Caki2 (cell line): ENCODE measurements at regions not wholly inside any gene's neighbourhood (a gene's known extent, or its start where the extent isn't known, plus 50 kb on each side); places are given as distances from the start of the nearest gene placed in this dataset.
"Not testable (repeated sequence)": the region's sequence is repeated elsewhere in the genome, so short reads cannot be mapped to it uniquely, and the experiment has no call there.

Experiments used
- DNase-seq: peaks from one replicate; pipeline ENCODE4 v3.0.0-alpha.2; 2015; ENCODE audit warnings: low read depth
- in situ Hi-C: cut with HindIII; loops from 2 replicates; pipeline ENCODE4 v1.10.0; 2016; ENCODE audit warnings: low sequenced_read_pairs, low pct_unique_long_range_greater_than_20kb, mixed read lengths

DNA sequence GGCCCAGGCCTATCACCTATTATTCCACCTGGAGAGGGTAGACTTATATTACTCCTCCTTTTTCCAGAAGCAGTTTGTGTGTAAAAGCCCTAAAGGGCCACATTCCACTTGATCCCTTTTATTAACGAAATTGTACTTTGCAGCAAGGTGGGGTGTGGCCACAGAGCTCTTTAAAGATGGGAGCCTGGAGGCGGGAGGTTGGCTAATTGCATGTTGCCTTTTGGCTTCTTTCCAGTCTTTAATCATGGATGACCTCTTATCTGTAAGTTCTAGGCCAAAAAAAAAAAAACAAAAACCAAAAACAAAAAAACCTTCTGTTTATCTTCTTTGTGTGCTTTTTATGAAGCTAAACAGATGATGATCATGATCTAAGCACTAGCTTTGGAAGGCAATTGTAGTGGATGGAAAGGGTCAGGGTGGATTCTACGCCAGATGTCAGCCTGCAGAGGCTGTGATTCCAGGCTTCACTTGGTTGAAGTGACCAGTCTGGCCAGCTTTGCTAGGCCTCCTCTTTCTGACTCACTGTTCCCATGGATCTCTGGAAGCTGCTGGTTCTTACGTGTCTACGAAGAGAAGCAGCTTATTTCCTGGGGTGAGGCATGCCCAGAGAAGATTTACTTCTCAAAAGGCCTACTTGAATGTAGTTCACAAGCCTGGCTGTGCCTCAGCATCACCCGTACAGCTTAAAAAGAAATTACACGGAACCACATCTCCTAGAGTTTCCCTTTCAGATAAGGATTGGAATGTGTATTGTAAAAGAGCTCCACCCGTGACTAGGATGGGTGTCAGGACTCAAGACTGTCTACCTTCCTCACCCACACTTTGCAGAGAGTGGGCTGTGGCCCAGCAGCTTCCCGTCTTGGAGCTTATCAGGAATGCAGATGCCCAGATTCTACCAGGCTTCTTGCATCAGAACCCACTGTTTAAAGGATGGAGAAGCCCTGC is 330.9 kb upstream of the C2CD4B start:
- no peak for DNase-seq
- in situ Hi-C loops = no loop called here

DNA sequence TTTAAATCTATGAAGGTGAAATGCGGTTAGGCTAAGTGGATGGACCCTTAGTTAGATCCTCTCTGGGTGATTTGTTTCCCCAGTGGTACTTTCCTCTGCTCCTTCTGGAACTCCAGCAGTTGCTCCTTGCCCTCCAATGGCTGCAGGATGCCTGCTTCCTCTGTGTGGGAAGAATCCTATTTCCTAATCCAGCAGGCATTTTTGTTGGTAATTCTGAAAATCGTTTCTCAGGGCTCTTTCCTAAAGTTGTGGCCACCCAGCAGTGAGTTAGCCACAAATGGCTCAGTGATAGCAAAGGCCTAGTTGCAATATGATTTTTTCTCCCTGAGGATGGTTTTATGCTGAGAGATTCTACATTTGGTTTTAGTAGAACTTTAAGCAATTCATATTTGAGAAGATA is 332.3 kb upstream of the C2CD4B start:
- no peak for DNase-seq
- in situ Hi-C loops = no loop called here

DNA sequence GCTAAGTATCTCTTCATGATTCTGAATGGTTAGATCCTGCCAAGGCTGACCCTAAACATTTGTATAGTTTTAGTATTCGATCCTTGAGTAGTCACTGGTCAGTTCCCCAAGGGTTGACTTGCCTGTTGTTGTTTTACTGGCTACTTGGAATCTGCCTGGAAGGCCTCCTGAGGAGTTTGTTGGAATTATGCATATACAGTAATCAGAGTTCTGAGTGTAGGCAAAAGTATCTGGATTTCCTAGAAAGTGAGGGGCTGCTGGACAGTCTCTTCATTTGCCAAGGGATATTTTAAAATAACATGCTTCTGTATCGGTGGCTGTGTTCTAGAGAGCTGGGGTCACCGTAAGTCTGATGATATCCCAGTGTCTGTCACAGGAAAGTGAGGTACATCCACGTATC is 333.2 kb upstream of the C2CD4B start:
- in situ Hi-C loops = no loop called here
- DNase-seq = no peak

DNA sequence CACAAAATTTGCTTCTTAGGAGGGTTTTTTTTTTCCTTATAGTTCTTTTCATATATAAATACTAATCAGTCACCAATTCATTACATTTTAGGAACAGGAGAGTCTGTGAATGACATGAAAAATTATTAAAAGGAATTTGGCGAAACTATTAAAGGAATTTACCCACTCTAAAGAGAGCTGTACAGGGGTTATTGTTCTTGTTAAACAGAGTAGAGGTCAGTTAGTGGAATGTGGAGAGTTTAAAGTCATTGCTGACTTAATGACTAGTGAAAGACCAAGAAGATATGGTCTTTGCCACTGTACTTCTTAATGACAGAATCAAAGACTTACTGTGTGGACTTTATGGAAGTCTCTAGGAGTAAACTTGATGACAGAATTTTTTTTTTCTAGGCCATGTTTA is 333.6 kb upstream of the C2CD4B start:
- DNase-seq = peak; percentile 4
- in situ Hi-C loops = no loop called here

DNA sequence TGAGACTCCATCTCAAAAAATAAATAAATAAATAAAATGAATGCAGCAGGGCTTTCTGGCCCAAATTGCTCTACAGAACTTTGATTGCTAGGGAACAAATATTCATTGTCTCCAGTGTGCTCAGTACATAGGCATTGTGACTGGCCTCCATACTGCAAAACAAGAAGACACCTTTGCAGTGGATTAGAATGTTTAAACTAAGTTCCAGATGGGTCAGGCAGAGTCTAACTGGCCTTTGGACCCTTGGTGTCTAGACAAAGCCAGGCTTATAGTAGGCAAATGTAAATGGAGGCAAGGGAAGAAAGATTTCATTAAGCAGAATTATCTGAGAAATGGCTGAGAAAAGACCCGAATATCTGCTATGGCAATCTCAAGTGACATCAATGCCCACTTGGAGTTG is 335.2 kb upstream of the C2CD4B start:
- in situ Hi-C loops = no loop called here
- DNase-seq = no peak

DNA sequence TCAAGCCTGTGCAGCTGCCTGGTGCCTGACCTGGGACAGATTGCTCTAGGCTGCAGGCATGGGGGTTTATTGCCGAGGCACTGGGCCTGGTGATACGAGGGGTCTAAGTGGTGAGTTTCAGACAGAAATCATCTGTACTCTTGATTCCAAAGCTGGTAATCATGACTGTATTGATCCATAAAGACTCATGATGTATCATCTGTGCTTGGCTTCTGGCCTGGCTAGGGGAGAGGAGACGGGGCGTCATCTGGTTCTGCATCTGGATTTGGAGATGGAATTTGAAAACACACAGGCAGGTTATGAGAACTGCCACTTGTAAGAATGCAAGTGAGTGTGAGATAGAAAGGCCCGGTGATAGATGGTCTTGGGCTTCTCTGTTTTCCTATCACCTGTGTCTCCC is 337.4 kb upstream of the C2CD4B start:
- in situ Hi-C loops = no loop called here
- no peak for DNase-seq

DNA sequence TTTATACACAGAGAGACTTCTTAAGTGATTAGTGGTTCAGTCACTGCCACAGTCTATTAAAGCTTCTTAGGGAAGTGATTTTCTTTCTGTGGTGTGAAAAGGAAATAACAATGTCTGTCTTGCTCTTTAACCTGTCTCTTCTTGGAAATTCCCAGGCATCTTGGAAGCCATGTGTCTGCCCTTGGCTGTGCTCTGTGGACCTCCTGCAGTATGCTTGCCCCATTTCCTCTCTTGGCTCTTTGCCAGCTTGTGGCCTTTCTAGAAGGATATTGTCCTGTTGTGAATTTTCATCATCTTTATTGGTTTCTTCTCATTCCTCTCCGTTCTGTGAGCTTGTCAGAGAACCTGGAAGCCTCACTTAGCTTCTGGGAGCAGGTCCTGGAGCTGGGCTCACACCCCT is 338.4 kb upstream of the C2CD4B start:
- peak; percentile 8 for DNase-seq
- in situ Hi-C loops = no loop called here

DNA sequence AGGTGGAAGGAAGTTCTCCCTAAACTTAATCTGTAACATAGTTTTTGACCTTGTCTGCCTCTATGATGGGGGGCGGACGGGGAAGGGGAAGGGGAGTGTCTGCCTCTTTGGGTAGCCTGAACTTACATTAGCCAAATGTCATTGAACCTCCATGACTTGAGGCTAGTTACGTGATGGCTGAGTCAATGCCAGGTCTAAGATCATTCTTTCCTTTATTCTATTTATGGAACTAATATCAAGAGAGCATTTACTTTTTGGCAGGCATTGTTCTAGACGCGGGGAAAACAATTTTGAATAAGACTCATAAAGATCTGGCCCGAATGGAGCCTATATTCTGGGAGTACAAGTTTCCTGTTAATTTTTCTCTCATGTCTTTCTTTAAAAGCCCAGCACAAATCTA is 340.7 kb upstream of the C2CD4B start:
- in situ Hi-C loops = no loop called here
- DNase-seq = no peak

DNA sequence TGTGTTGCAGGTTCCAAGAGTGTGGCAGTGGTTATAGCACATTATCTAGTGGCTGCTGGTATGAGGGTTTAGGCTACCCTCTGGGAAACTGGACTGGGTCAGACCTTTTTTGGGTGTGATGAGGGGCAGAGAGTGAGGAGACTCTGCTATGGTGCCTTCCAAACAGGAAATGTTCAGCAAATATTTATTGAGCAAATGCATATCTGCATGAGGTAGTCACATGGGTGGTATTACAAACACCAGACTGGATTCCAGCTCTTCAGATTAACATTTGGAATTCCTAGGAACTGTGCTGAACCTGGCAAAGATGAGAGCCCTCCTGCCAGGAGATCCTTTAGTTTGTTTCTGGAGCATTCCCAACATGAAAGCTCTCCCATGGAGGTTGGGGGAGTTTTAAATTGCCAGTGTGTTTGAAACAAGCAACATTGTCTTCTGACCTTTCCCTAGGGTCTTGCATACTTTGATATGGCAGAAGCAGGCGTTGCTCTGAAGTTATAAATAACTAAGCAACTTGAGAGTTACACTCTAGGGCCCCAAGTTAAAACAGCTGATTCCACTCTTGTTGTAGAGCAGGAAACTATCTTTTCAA is 341.2 kb upstream of the C2CD4B start:
- no peak for DNase-seq
- in situ Hi-C loops = no loop called here

DNA sequence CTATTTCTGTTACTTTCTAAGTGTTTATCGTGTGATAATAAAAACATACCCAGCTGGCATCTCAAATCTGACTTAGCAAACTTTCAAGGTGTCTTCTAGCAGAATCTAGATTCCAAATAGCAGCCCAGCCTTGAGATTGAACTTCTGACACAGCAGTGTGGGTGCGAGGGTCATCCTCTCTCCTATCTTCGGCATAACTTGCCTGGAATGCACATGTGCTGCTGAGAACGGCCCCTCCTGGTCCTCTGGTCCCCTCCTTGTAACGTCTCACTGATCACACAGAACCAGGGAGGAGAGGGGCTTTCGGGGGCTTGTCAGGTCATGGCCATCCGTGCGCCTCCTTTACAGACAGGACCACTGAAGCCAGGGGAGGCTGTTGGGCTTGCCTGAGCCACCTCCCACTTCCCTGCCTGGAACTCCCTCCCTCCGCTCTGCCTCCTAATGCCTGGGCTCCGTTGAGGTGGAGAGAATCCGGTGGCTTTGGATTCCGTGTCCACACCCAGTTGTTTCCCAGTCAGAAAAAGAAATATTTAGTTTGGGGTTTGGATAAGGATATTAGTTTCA is 344.4 kb upstream of the C2CD4B start:
- in situ Hi-C loops = no loop called here
- no peak for DNase-seq

DNA sequence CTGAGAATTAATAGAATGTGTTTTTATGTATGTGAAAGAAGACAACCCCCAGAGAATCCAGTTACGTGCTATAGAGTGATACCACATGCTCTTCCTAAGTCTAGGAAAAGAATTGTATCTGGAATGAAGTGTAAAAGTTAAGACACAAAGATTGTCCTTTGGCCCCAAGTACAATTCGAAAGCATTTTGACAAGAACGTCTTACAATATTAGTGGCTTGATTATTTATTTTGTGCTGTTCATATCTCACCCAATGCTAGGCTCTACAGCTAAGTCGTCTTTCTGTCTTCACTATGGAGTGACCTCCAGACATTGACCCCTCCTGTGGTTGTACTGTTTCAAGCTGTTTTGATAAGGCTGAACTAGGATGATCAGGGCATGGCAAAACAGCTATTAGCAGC is 345.7 kb upstream of the C2CD4B start:
- in situ Hi-C loops = no loop called here
- no peak for DNase-seq

DNA sequence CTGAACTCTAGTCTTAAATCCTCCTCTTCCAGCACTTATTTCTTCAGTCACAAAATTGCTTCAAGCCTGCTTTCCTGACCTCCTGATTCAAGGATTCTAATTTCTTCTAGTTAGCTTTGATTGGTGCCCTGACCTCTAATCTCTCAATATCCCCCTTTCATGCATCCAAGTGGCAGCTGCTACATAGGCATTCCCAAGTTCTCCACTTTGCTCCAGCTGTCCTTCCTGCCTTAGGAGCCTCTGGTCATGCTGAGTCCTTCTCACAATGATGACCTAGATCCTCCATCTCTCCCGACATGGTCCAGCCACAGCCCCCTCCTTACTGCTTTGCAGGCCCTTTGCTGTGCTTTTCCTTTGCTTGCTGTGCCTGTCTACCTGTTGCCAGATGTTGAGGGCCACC is 347.8 kb upstream of the C2CD4B start:
- in situ Hi-C loops = no loop called here
- no peak for DNase-seq

DNA sequence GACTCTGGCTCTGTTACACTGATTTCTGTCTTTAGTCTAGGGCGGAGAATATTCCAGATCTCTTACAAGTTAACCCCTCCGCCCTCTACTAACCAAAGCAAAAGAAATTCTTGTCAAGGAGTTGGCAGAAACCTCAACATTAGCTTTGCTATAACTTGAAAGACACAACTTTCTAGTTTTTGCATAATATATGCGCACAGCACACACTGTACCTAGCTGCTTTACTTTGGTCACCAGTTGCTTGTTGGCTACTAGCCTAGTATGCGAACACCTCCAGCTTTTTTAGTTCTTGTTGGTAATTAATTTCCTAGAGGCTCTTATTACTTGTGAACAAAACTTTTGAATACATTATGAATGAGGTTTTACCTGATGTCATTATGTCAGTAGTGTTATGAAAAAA is 348.8 kb upstream of the C2CD4B start:
- DNase-seq = no peak
- in situ Hi-C loops = no loop called here

DNA sequence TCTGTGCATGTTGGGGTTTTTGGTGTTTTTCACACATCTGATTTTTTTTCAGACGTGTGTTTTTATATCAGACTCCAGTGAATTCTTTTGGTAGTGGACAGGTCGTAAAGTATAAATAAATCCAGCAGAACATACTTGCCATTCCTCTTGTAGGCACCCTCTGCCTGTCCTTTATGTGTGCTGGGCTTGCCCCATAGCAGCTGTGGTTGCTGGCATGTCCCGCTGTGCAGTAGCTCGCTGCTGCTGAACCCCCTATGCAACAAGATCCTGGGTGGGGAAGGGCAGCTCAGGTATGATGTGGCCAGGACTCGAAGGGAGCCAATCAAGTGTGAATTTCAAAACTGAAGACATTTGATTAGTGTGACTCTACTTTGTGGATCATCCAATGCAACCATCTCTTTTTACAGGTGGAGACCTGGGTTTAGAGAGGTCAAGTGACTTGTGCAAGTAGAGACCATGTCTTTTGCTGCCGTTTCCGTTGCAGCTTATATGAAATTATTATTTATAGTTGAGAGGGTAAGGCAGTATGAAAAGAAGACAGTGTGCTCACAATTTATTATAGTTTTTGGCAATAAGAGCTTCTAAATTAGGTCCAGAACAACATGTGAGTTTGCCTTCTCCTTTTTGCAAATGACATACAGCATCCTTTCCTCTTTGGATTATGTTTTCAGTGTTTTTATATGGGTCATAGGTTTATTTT is 350.8 kb upstream of the C2CD4B start:
- in situ Hi-C loops = no loop called here
- no peak for DNase-seq

DNA sequence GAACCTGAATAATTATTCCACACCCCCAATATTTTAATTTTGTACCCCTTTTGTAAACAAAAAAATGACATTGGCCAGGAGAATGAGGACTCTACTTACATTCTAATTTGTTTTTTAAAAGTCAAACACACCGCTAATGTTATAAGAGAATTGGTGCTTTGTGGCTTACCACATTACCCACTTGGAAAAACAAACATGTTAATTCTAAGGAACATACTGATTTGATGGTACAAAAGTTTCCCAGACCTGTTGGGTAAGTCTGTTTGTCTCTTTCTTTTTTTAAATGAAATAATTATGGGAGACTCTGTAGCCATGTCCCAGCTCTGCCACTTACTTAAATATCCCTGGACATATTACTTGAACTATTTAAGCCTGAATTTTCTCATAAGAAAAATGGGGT is 352.5 kb upstream of the C2CD4B start:
- in situ Hi-C loops = no loop called here
- DNase-seq = no peak

DNA sequence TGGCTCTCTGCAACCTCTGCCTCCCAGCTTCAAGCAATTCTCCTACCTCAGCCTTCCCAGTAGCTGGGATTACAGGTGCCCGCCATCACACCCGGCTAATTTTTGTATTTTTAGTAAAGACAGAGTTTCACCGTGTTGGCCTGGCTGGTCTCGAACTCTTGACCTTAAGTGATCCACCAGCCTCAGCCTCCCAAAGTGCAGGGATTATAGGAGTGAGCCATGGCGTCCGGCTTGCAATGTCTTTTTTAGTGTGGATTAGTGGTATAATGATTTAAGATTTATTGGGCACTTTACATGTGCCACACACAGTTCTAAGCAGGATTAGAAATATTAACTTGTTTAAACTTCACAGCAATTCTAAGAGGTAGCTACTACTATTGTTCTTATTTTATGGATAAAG is 353.6 kb upstream of the C2CD4B start:
- DNase-seq, in situ Hi-C loops: not testable (repeated sequence)

DNA sequence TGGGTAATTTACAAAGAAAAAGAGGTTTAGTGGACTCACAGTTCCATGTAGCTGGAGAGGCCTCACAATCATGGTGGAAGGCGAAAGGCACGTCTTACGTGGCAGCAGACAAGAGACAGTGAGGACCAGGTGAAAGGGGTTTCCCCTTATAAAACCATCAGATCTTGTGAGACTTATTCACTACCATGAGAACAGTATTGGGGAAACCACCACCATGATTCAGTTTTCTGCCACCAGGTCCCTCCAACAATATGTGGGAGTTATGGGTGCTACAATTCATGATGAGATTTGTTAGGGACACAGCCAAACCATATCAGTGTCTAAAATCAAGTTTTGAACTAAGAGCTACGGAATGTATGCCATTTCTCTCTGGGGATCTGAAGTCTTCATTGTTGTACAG is 354.8 kb upstream of the C2CD4B start:
- in situ Hi-C loops = no loop called here
- DNase-seq = no peak

DNA sequence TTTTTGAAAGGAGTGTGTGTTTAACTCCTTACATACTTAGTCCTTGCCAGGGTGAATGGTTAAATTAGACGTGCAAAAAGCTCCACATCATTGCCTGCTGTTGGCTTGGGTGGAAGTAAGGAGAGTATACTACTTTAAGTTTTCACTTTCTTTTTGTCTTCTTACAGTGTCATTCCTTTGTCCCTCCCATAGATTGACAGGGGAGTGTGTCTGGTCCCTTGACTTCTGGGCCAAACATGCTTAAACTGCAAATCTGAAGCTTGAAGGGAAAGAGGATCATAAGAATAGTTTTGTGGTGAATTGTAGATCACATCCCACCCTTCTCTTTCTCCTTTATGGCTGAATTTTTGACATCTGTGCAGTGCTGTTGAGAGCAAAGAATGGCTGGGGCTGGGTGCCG is 355.8 kb upstream of the C2CD4B start:
- in situ Hi-C loops = no loop called here
- no peak for DNase-seq

DNA sequence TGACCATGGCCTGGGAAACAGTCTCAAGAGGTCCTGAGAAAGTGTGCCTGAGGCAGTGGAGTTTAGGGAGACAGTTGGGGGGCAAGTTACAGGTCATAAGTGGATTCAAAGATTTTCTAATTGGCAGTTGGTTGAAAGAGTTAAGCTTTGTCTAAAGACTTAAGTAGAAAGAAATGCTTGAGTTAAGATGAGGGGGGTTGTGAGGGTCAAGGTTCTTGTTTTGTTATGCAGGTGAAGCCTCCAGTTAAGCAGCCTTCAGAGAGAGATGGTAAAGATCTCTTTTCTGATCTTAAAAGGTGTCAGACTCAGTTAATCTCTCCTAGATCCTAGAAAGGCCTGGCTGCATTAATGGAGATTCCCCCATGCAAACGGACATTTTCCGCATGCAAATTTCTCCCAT is 356.3 kb upstream of the C2CD4B start:
- no peak for DNase-seq

More for the DNA sequence above, 356.3 kb upstream of the C2CD4B start:
- in situ Hi-C loops = no loop called here
